Liver (tissue), 8 donors: ENCODE measurements at regions not wholly inside any gene's neighbourhood (a gene's known extent, or its start where the extent isn't known, plus 50 kb on each side); places are given as distances from the start of the nearest gene placed in this dataset.

Experiments
- DNase-seq: peaks from one replicate; pipeline ENCODE4 v3.0.0-alpha.2; 2017; ENCODE audit warnings: low spot score
- H3K27ac ChIP-seq, 2 donors: one replicate each; pipeline ENCODE4 v1.7.0; 2013; ENCODE audit warnings: inconsistent platforms in 2 of 2, low read length in 2 of 2, control low read depth in 1 of 2, low read depth in 1 of 2, mild to moderate bottlenecking in 1 of 2
- H3K27me3 ChIP-seq, 4 donors: one replicate each; pipeline versions ENCODE4 v1.6.1 to v1.7.0; 2013; ENCODE audit warnings: low read length in 3 of 4, inconsistent platforms in 1 of 4, mild to moderate bottlenecking in 1 of 4, moderate library complexity in 1 of 4; ENCODE audit not compliant: control insufficient read depth in 4 of 4, insufficient read depth in 4 of 4
- H3K36me3 ChIP-seq, 4 donors: one replicate each; pipeline versions ENCODE4 v1.6.1 to v1.7.0; 2013; ENCODE audit warnings: low read length in 3 of 4, mild to moderate bottlenecking in 3 of 4, low read depth in 1 of 4, moderate library complexity in 1 of 4; ENCODE audit not compliant: control insufficient read depth in 4 of 4, insufficient read depth in 3 of 4
- H3K4me1 ChIP-seq, 4 donors: one replicate each; pipeline versions ENCODE4 v1.6.1 to v1.7.0; 2013; ENCODE audit warnings: low read length in 3 of 4, mild to moderate bottlenecking in 3 of 4, moderate library complexity in 1 of 4; ENCODE audit not compliant: control insufficient read depth in 4 of 4, insufficient read depth in 4 of 4
- H3K4me3 ChIP-seq, 3 donors: one replicate each; pipeline versions ENCODE4 v1.6.1 to v1.7.0; 2013; ENCODE audit warnings: low read length in 3 of 3, control low read depth in 1 of 3, low read depth in 1 of 3, mild to moderate bottlenecking in 1 of 3
- H3K9ac ChIP-seq, 2 donors: one replicate each; pipeline ENCODE4 v1.7.0; 2013; ENCODE audit warnings: low read length in 2 of 2, mild to moderate bottlenecking in 2 of 2, moderate library complexity in 2 of 2, control low read depth in 1 of 2, low read depth in 1 of 2
- H3K9me3 ChIP-seq, 4 donors: one replicate each; pipeline versions ENCODE4 v1.6.1 to v1.7.0; 2013; ENCODE audit warnings: low read length in 3 of 4; ENCODE audit not compliant: control insufficient read depth in 4 of 4
- ATF3 ChIP-seq: IDR thresholded peaks from 2 replicates; pipeline ENCODE4 v1.6.1; 2016; ENCODE audit warnings: antibody characterized with exemption
- CTCF ChIP-seq: fragments of 150-350 bp; IDR thresholded peaks from 2 replicates; pipeline ENCODE4 v1.5.1; 2017; ENCODE audit warnings: improper control_type of control experiment, low read depth, low read length; ENCODE audit not compliant: missing input control
- FOXA1 ChIP-seq: IDR thresholded peaks from 2 replicates; pipeline ENCODE4 v1.6.1; 2016; ENCODE audit warnings: antibody characterized with exemption
- GABPA ChIP-seq, 2 donors: IDR thresholded peaks in 1 of 2; conservative IDR thresholded peaks in 1 of 2; 2 replicates each; pipeline ENCODE4 v1.6.1; 2016; ENCODE audit warnings: antibody characterized with exemption in 2 of 2, mild to moderate bottlenecking in 1 of 2, moderate library complexity in 1 of 2
- HNF4G ChIP-seq: IDR thresholded peaks from 2 replicates; pipeline ENCODE4 v1.6.1; 2016; ENCODE audit warnings: antibody characterized with exemption
- JUND ChIP-seq, 2 donors: IDR thresholded peaks; 2 replicates each; pipeline ENCODE4 v1.6.1; 2016; ENCODE audit warnings: antibody characterized with exemption in 2 of 2
- MAX ChIP-seq: IDR thresholded peaks from 2 replicates; pipeline ENCODE4 v1.6.1; 2016; ENCODE audit warnings: antibody characterized with exemption
- NR2F2 ChIP-seq: IDR thresholded peaks from 2 replicates; pipeline ENCODE4 v1.6.1; 2016; ENCODE audit warnings: antibody characterized with exemption
- RAD21 ChIP-seq, 2 donors: IDR thresholded peaks; 2 replicates each; pipeline ENCODE4 v1.6.1; 2016; ENCODE audit warnings: antibody characterized with exemption in 2 of 2, mild to moderate bottlenecking in 2 of 2
- REST ChIP-seq: IDR thresholded peaks from 2 replicates; pipeline ENCODE4 v1.6.1; 2016; ENCODE audit warnings: antibody characterized with exemption, mild to moderate bottlenecking
- RXRA ChIP-seq, 2 donors: IDR thresholded peaks; 2 replicates each; pipeline ENCODE4 v1.6.1; 2017 to 2018; ENCODE audit warnings: antibody characterized with exemption in 2 of 2, mild to moderate bottlenecking in 1 of 2
- TAF1 ChIP-seq: conservative IDR thresholded peaks from 2 replicates; pipeline ENCODE4 v1.6.1; 2016; ENCODE audit warnings: antibody characterized with exemption, mild to moderate bottlenecking
- YY1 ChIP-seq: IDR thresholded peaks from 2 replicates; pipeline ENCODE4 v1.6.1; 2016; ENCODE audit warnings: antibody characterized with exemption, mild to moderate bottlenecking
- WGBS: extraction: QIAGEN DNeasy Blood & Tissue Kit; methylation state at CpG from one replicate; pipeline ENCODE4 v1.1.7; 2013; 5-methylcytosine and 5-hydroxymethylcytosine counted together
- donor health status: healthy.
- donor health status: healthy.
- donor health status: healthy.
- donor health status: healthy.
- donor health status: healthy.

GRCh38 chr4:176475067-176475466 is 155.3 kb downstream of the SPCS3 start:
- DNase-seq = no peak
- H3K9me3 ChIP-seq = peaks cover 0 to 4% (median under 1%) of the 10 kb centered on the region in 4 donors
- no peak overlapping the region for H3K9ac ChIP-seq
- TF ChIP-seq CTCF (no peak), NR2F2 (no peak), TAF1 (no peak), ATF3 (no peak)
- H3K4me3 ChIP-seq = no peak overlapping the region
- H3K27me3 ChIP-seq = no peaks in the 10 kb centered on the region
- H3K36me3 ChIP-seq = no peaks in the 10 kb centered on the region
- 68% methylated on average over 4 of the region's 4 CpGs for WGBS
- H3K4me1 ChIP-seq = no peaks in the 10 kb centered on the region
- H3K27ac ChIP-seq = no peak overlapping the region

- H3K4me1 ChIP-seq = no peaks in the 10 kb centered on the region
- no peak for TF ChIP-seq REST
- no peak overlapping the region for H3K4me3 ChIP-seq
- no peak overlapping the region for H3K9ac ChIP-seq
- H3K27me3 ChIP-seq = no peaks in the 10 kb centered on the region
- no peak for DNase-seq
- H3K9me3 ChIP-seq = peaks cover 0 to 4% (median under 1%) of the 10 kb centered on the region in 4 donors
- H3K27ac ChIP-seq = no peak overlapping the region
- no peaks in the 10 kb centered on the region for H3K36me3 ChIP-seq
- 34% methylated on average over 2 of the region's 2 CpGs for WGBS
These were observed 158.3 kb downstream of the SPCS3 start for GRCh38 chr4:176478076-176478475.

GRCh38 chr4:176479767-176480166 is 160.0 kb downstream of the SPCS3 start:
- H3K4me3 ChIP-seq = no peak overlapping the region
- H3K27ac ChIP-seq = no peak overlapping the region
- no peaks in the 10 kb centered on the region for H3K36me3 ChIP-seq
- H3K9me3 ChIP-seq = peaks cover 0 to 4% (median under 1%) of the 10 kb centered on the region in 4 donors
- H3K27me3 ChIP-seq = no peaks in the 10 kb centered on the region
- TF ChIP-seq RAD21 (IDR thresholded peaks at IDR 0.05) (no peak), YY1 (no peak), HNF4G (no peak), JUND (IDR thresholded peaks at IDR 0.05) (no peak), REST (no peak), GABPA (IDR thresholded peaks at IDR 0.05 in 1 of 2, conservative IDR thresholded peaks at IDR 0.05 in 1 of 2) (no peak), RXRA (IDR thresholded peaks at IDR 0.05) (no peak), FOXA1 (no peak), MAX (no peak), NR2F2 (no peak)
- 54% methylated on average over 1 of the region's 1 CpG for WGBS
- no peak for DNase-seq
- H3K9ac ChIP-seq = no peak overlapping the region
- H3K4me1 ChIP-seq = no peaks in the 10 kb centered on the region
